ENCODE measurements at regions not wholly inside any gene's neighbourhood (a gene's known extent, or its start where the extent isn't known, plus 50 kb on each side); places are given as distances from the start of the nearest gene placed in this dataset.

- no peak for DNase-seq
These were observed 105.8 kb downstream of the LACC1 start for GRCh38 chr13:43985422-43986072.

- peak in 1 of 2 experiments; percentile 28 for DNase-seq
These were observed 106.8 kb downstream of the LACC1 start for GRCh38 chr13:43986421-43986981.

GRCh38 chr13:43988302-43988701, 108.6 kb downstream of the LACC1 start:
- DNase-seq: no peak

GRCh38 chr13:43990021-43990420, 110.3 kb downstream of the LACC1 start:
- no peak for DNase-seq

GRCh38 chr13:43990829-43991228, 111.1 kb downstream of the LACC1 start:
- no peak for DNase-seq

GRCh38 chr13:43991773-43992201, 112.1 kb downstream of the LACC1 start:
- peak; percentile 17 to 60 for DNase-seq

GRCh38 chr13:43992211-43992610, 112.5 kb downstream of the LACC1 start:
- no peak for DNase-seq

GRCh38 chr13:43994999-43995859, 115.5 kb downstream of the LACC1 start:
- DNase-seq: no peak

- DNase-seq: no peak
These were observed 116.5 kb downstream of the LACC1 start for GRCh38 chr13:43996221-43996620.

- DNase-seq: no peak
These were observed 123.8 kb downstream of the LACC1 start for GRCh38 chr13:44003481-44003880.

GRCh38 chr13:44004878-44005277, 125.2 kb downstream of the LACC1 start:
- DNase-seq: no peak

- no peak for DNase-seq
These were observed 127.7 kb downstream of the LACC1 start for GRCh38 chr13:44007451-44007850.

GRCh38 chr13:44011036-44011435, 131.3 kb downstream of the LACC1 start:
- DNase-seq: no peak

- no peak for DNase-seq
These were observed 133.4 kb downstream of the LACC1 start for GRCh38 chr13:44012910-44013757.

GRCh38 chr13:44013758-44014291, 134.1 kb downstream of the LACC1 start:
- no peak for DNase-seq

GRCh38 chr13:44014501-44014900, 134.8 kb downstream of the LACC1 start:
- DNase-seq: no peak

GRCh38 chr13:44015118-44015517, 135.4 kb downstream of the LACC1 start:
- no peak for DNase-seq

- DNase-seq: no peak
These were observed 136.1 kb downstream of the LACC1 start for GRCh38 chr13:44015811-44016210.

GRCh38 chr13:44017756-44018309, 138.1 kb downstream of the LACC1 start:
- DNase-seq: no peak

- DNase-seq: no peak
These were observed 139.9 kb downstream of the LACC1 start for GRCh38 chr13:44019651-44020050.

GRCh38 chr13:44021422-44021821, 141.7 kb downstream of the LACC1 start:
- no peak for DNase-seq

GRCh38 chr13:44022196-44022595, 142.5 kb downstream of the LACC1 start:
- DNase-seq: no peak

Measured in NCI-H526 (cell line).